ENCODE measurements at regions not wholly inside any gene's neighbourhood (a gene's known extent, or its start where the extent isn't known, plus 50 kb on each side); places are given as distances from the start of the nearest gene placed in this dataset.

DNA sequence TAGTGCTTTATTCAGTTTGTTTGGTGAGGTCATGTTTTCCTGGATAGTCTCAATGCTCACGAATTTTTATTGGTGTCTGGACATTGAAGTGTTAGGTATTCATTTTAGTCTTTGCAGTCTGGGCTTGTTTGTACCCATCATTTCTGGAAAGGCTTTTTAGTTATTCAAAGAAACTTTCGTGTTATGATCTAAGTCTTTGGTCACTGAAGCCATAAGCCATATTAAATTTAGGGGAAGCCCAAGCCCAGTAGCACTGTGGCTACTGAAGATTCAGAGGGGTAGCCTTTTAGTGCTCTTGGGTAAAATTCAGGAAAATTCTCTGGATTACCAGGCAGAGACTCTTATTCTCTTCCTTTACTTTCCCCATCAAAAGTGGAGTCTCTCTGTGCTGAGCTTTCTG, 56.2 kb upstream of the PEX5L start:
- DNase-seq (ENCODE audit: low spot score): no peak
- TF ChIP-seq, protein P1, sequence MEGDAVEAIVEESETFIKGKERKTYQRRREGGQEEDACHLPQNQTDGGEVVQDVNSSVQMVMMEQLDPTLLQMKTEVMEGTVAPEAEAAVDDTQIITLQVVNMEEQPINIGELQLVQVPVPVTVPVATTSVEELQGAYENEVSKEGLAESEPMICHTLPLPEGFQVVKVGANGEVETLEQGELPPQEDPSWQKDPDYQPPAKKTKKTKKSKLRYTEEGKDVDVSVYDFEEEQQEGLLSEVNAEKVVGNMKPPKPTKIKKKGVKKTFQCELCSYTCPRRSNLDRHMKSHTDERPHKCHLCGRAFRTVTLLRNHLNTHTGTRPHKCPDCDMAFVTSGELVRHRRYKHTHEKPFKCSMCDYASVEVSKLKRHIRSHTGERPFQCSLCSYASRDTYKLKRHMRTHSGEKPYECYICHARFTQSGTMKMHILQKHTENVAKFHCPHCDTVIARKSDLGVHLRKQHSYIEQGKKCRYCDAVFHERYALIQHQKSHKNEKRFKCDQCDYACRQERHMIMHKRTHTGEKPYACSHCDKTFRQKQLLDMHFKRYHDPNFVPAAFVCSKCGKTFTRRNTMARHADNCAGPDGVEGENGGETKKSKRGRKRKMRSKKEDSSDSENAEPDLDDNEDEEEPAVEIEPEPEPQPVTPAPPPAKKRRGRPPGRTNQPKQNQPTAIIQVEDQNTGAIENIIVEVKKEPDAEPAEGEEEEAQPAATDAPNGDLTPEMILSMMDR (IDR thresholded peaks at IDR 0.05): no peak
- ATAC-seq (ENCODE audit: low FRiP score): no peak

DNA sequence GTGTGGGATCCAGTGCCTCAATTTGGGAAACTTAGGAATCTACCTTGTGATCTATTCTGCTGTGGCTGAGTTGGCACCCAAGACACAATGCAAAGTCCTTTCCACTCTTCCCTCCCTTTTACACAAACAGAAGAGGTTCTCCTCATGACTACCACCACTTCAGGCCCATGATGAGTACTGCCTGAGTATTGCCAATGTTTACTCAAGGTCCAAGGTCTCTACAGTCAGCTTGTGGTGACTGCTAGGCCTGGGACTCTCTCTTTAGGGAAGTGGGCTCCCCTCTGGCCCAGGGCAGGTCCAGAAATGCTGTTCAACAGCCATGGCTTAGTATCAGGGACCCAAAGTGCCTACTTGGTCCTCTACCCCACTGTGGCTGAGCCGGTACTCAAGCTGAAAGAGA, 56.8 kb upstream of the PEX5L start:
- TF ChIP-seq, protein P1 (IDR thresholded peaks at IDR 0.05): no peak
- no peak for DNase-seq (ENCODE audit: low spot score)
- ATAC-seq (ENCODE audit: low FRiP score): no peak

DNA sequence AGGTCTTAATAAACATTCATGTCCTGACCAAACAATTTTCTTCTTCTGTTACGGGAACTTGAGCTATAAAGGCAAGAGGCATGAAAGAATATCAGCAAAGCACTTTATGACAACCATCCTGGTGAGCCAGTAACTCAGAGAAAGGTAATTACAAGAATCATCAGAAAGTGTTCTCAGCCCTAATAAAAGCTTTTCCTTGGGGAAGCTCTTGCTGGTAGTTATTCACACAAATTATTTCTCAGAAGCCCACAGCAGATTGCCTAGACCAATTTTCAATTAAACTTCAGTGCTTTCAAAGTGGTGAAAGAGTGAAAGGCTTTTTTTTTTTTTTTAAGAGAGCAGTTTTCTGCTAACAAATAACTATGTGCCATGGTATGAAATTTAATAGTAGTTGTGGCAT, 60.9 kb upstream of the PEX5L start:
- ATAC-seq (ENCODE audit: low FRiP score) (no peak), DNase-seq (ENCODE audit: low spot score) (no peak)
- TF ChIP-seq, protein P1 (IDR thresholded peaks at IDR 0.05): no peak

DNA sequence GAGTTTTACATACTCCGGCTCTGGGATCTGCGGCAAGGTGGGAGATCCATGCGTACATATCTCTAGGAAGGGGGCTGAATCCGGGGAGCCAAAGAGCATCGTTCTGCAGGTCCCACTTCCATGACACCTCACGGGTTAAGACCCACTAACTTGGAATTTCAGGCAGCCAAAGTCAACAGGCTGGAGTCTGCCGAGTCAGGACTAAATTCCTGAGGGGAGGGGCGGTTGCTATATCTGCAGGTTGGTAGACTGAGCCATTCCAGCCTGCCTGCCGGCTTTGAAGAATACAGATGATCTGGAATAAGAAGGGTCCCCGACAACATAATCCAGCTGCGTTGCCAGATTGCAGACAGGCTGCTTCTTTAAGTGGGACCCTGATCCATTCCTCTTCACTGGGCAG, 65.4 kb upstream of the PEX5L start:
- TF ChIP-seq, protein P1 (IDR thresholded peaks at IDR 0.05): no peak
- DNase-seq (ENCODE audit: low spot score) (no peak), ATAC-seq (ENCODE audit: low FRiP score) (no peak)

DNA sequence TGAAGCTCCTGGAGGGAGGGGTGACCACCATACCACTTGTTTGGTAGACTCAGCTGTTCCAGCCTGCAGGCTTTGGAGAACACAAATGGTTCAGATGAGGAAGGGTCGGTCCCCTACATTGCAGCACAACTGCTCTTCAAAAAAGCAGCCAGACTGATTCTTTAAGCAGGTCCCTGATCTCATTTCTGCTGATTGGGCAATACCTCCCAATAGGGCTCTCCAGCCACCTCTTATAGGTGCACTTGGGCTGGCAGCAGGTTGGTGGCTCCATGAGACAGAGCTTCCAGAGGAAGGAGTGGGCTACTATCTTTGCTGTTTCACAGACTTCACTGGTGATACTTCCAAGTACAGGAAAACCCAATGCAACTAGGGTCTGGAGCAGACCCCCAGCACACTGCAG, 65.9 kb upstream of the PEX5L start:
- DNase-seq (ENCODE audit: low spot score) (no peak), ATAC-seq (ENCODE audit: low FRiP score) (no peak)
- TF ChIP-seq, protein P1 (IDR thresholded peaks at IDR 0.05): no peak

DNA sequence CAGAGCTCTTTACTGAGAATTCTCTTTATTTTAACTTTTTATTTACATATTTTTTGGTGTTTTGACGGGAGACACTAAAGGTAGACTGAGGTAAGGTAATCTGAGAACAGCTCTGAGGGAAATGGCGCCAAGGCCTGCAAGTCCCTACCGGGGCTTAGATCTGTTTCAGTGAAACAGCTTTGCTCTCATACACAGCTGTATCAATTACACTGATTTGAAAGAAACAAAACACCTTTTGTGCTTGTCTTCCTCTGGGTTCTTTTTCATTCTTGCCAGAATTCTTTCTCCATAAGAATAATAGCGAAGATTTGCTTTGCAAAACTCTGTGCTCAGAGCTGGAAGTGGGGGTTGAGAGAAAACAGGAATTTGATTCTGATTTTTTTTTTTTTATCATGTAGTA, 79.5 kb upstream of the PEX5L start:
- no peak for ATAC-seq (ENCODE audit: low FRiP score)
- DNase-seq (ENCODE audit: low spot score): no peak
- TF ChIP-seq, protein P1 (IDR thresholded peaks at IDR 0.05): no peak

DNA sequence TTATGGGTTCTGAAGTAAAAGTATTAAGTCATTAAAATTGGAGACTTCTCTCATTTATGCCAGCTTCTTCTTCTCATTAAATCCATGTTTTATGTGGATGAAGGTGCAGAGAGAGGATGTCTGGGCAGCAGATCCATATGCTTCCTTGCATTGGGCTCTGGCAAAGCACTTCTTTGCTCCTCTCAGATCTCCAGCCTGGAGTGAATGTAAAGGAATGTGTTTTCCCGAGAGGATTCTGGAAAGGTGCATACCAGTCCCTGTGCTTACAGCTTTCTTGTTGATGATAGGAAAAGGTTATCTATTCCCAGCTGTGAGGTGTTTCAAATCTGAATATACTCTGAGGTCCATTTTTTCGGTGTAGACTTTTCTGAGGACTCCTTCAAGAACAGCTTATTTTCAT, 79.9 kb upstream of the PEX5L start:
- TF ChIP-seq, protein P1 (IDR thresholded peaks at IDR 0.05): no peak

More for the DNA sequence above, 79.9 kb upstream of the PEX5L start:
- DNase-seq (ENCODE audit: low spot score) (no peak), ATAC-seq (ENCODE audit: low FRiP score) (no peak)
